ENCODE measurements at regions not wholly inside any gene's neighbourhood (a gene's known extent, or its start where the extent isn't known, plus 50 kb on each side); places are given as distances from the start of the nearest gene placed in this dataset.
A peak's percentile ranks its signal among the peaks of the same experiment; 100 is the strongest.

DNA sequence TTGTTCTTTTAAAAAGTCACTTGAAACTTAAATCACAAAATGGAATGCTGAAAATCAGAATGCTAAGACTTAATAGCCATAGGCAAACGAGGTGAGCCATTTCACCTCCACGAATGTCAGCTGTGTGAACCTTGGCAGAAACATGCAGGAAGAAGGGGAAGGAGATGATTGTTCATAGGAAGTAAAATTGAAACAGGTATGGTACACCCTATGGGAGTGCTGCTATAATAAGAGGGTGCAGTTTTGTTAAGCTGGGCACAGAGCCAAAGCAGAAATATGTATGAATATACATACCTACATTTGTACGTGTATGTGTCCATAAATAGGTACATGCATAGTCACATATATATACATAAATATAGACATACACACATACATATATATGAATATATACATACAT lies 51.0 kb upstream of the SPINK5 start:
- DNase-seq (ENCODE audit: low spot score): no peak

DNA sequence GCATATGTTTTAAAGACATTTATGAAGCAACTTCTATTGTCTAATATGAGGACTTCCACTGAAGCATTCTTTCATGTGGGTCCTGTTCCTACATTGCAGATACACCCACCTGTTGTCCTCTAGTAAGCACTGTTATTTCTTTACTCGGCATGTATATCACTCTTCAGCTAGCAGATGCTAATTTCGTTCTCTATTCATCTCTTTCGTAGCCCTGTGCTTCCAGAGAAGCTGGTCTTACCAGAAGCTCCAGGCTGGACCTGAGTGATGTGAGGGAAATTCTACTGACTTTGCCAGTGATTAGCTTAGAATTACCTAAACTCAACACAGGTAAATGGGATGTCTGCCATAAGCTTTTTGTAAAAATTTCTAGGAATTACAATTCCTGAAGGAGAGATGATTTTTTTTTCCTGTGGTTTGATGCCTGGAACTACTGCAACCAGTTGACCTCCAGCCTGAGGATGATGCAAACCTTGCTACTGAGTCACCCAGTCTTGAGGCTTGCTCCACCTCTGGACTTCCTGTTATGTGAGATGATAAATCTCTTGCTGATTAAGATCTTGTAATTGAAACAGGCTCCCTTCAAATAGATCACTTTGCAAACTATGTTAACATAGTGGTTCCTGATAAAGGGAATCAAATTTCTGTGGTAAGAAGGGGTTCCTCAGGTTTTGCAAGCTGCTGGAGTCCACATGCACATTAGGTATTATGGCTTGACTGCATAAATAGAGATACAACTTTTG lies 52.2 kb upstream of the SPINK5 start:
- peak; percentile 24 for DNase-seq (ENCODE audit: low spot score)

- no peak for DNase-seq (ENCODE audit: low spot score)
Observed at GRCh38 chr5:148005788-148006520, 57.8 kb upstream of the SPINK5 start.

GRCh38 chr5:148003226-148003625 lies 60.6 kb upstream of the SPINK5 start:
- no peak for DNase-seq (ENCODE audit: low spot score)

- DNase-seq (ENCODE audit: low spot score): no peak
Observed at GRCh38 chr5:148002451-148002850, 61.3 kb upstream of the SPINK5 start.

- no peak for DNase-seq (ENCODE audit: low spot score)
Observed at GRCh38 chr5:148000036-148000435, 63.7 kb upstream of the SPINK5 start.

DNA sequence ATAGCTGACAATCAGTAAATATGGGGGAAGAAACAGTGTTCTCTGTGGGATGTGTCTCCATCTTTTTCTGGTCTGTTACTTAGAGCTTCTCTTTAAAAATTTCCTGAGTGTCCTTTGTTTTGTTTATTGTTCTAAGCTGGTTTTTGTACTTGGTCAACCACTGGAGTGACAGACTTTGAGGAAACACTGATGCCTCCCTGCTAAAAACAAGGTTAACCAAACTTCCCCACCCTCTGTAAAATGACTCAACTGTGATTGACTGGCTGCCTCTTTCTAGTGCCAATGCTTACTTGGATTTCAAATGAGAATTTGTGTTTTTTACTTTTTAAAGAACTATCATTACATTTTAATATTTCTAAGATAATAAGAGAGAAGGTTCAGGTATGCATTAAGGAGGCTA lies 65.1 kb upstream of the SPINK5 start:
- DNase-seq (ENCODE audit: low spot score): no peak

GRCh38 chr5:147997486-147997885 lies 66.3 kb upstream of the SPINK5 start:
- DNase-seq (ENCODE audit: low spot score): no peak

- DNase-seq (ENCODE audit: low spot score): no peak
Observed at GRCh38 chr5:147996379-147996778, 67.4 kb upstream of the SPINK5 start.

- no peak for DNase-seq (ENCODE audit: low spot score)
Observed at GRCh38 chr5:147995846-147996245, 67.9 kb upstream of the SPINK5 start.

DNA sequence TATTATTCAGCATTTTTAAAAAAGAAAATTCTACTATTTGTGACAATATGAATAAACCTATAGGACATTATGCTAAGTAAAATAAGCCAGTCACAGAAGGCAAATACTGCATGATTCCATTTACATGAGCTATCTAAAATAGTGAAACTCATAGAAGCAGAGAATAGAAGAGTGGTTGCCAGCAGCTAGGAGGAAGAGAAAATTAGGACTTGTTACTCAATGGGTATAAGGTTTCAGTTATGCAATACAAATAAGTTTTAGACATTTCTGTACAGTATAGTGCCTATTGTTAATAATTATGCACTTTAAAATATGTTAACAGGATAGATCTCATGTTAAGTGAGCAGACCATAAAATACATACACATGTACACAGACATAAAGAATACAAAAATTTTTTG lies 73.8 kb upstream of the SPINK5 start:
- no peak for DNase-seq (ENCODE audit: low spot score)

GRCh38 chr5:147989239-147989638 lies 74.5 kb upstream of the SPINK5 start:
- DNase-seq (ENCODE audit: low spot score): no peak

DNA sequence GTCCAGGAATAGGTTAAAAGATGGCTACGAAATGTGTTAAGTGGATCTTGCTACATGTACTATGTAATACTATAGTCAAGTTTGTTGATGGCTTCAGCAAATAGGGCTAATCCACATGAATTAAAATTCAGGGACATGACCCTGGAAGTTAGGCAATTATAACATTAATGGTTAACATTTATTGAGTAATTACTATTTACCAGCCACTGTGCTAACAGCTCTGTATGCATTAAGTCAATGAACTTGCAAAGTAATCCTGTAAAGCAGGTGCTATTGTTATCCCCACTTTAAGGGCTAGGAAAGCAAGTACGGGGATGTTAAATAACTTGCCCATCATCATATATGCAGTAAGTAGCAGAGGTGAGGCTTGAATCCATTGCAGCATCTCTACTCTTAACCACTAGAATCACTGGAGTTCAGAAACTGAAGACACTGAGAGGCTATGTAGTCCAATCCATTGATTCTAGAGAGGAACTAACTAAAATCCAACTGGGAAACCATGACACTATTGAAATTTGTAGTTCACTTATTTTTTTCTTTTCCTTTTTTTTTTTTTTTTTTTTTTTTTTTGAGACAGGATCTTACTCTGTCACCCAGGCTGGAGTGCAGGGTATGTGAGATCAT lies 77.5 kb upstream of the SPINK5 start:
- no peak for DNase-seq (ENCODE audit: low spot score)

- DNase-seq (ENCODE audit: low spot score): no peak
Observed at GRCh38 chr5:147985608-147986007, 78.2 kb upstream of the SPINK5 start.

- DNase-seq (ENCODE audit: low spot score): no peak
Observed at GRCh38 chr5:147983742-147984141, 77.4 kb upstream of the C5orf46 start.

- no peak for DNase-seq (ENCODE audit: low spot score)
Observed at GRCh38 chr5:147981074-147981473, 74.7 kb upstream of the C5orf46 start.

GRCh38 chr5:147979761-147980160 lies 73.4 kb upstream of the C5orf46 start:
- DNase-seq (ENCODE audit: low spot score): no peak

GRCh38 chr5:147972076-147972840 lies 65.9 kb upstream of the C5orf46 start:
- no peak for DNase-seq (ENCODE audit: low spot score)

GRCh38 chr5:147971472-147971871 lies 65.1 kb upstream of the C5orf46 start:
- no peak for DNase-seq (ENCODE audit: low spot score)

DNA sequence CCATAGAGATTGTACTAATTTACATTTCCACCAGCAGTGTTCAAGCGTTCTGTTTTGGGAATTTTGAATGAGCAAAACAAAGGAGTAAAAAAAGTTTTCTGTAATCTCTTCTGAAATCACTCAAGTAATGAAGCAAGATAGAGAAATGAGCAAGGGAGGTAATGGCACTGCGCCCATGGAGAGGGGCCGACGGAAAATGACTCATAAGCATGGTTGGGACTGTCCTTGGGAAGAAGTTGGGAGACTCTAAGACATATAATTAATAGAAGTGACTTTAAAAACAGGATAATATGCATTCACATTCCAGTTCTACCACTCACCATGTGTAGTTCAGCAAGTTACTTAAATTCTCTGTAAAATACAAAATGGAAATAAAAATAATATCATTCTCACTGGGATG lies 62.5 kb upstream of the C5orf46 start:
- no peak for DNase-seq (ENCODE audit: low spot score)

DNA sequence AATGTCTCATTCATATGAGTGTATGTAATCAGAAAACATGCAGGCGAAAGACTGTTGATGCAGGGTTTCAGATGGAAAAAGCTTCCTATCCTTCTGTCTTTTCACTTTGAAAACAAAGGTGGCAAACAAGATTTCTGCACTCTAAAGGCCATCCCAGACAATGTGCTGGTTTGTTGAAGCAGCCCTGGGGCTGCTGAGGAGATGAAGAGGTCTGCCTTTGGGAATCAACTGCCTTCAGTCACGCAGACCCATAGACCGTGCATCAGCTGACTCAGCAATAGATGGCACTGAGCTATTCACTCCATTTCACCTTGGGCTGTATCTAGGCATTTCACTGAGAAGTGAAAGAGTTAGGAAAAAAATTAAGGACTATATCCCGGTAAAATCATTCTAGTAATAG lies 60.5 kb upstream of the C5orf46 start:
- DNase-seq (ENCODE audit: low spot score): no peak

GRCh38 chr5:147966326-147966725 lies 60.0 kb upstream of the C5orf46 start:
- no peak for DNase-seq (ENCODE audit: low spot score)

GRCh38 chr5:147965715-147966114 lies 59.4 kb upstream of the C5orf46 start:
- no peak for DNase-seq (ENCODE audit: low spot score)

All from AG20443 (cell line).